Neural crest cell (in vitro differentiated cells): ENCODE measurements at regions not wholly inside any gene's neighbourhood (a gene's known extent, or its start where the extent isn't known, plus 50 kb on each side); places are given as distances from the start of the nearest gene placed in this dataset.

Experiments
- DNase-seq: peaks from one replicate; pipeline ENCODE4 v3.0.0; 2021; ENCODE audit warnings: low read depth, mixed read lengths, low spot score
- H3K27ac Mint-ChIP-seq: one replicate; pipeline ENCODE4 v1.8.0; 2021; ENCODE audit warnings: mild to moderate bottlenecking, mixed read lengths; ENCODE audit not compliant: unreplicated experiment
- H3K27me3 Mint-ChIP-seq: 2 replicates; pipeline ENCODE4 v1.8.0; 2021; ENCODE audit warnings: low read depth, mild to moderate bottlenecking, mixed read lengths
- H3K36me3 Mint-ChIP-seq: 2 replicates; pipeline ENCODE4 v1.8.0; 2021; ENCODE audit warnings: low read depth, mild to moderate bottlenecking, mixed read lengths
- H3K4me1 Mint-ChIP-seq: 2 replicates; pipeline ENCODE4 v1.8.0; 2021; ENCODE audit warnings: mixed read lengths
- H3K4me3 Mint-ChIP-seq: one replicate; pipeline ENCODE4 v1.8.0; 2021; ENCODE audit warnings: mild to moderate bottlenecking, mixed read lengths
- H3K9me3 Mint-ChIP-seq: 2 replicates; pipeline ENCODE4 v1.8.0; 2021; ENCODE audit warnings: mixed read lengths
- CTCF ChIP-seq: fragments of 200-600 bp; sonication (generic); conservative IDR thresholded peaks from 2 replicates; pipeline ENCODE4 v1.5.0; 2021; ENCODE audit warnings: antibody characterized with exemption, mild to moderate bottlenecking

GRCh38 chr18:44039216-44039615 is 641.5 kb upstream of the SETBP1 start:
- no peak overlapping the region for H3K4me3 Mint-ChIP-seq
- no peaks in the 10 kb centered on the region for H3K27me3 Mint-ChIP-seq
- H3K27ac Mint-ChIP-seq, result no peak overlapping the region
- H3K9me3 Mint-ChIP-seq, result no peaks in the 10 kb centered on the region
- no peaks in the 10 kb centered on the region for H3K36me3 Mint-ChIP-seq
- no peak for DNase-seq
- no peak for TF ChIP-seq CTCF
- H3K4me1 Mint-ChIP-seq, result peaks cover 6% of the 10 kb centered on the region

- Mint-ChIP-seq H3K36me3 (no peaks in the 10 kb centered on the region), H3K4me1 (peaks cover 6% of the 10 kb centered on the region), H3K4me3 (no peak overlapping the region), H3K9me3 (no peaks in the 10 kb centered on the region), H3K27ac (no peak overlapping the region), H3K27me3 (no peaks in the 10 kb centered on the region)
- no peak for TF ChIP-seq CTCF
- no peak for DNase-seq
Observed at GRCh38 chr18:44039826-44040225, 640.9 kb upstream of the SETBP1 start.

GRCh38 chr18:44041553-44041952 is 639.1 kb upstream of the SETBP1 start:
- TF ChIP-seq CTCF, result no peak
- Mint-ChIP-seq H3K36me3 (no peaks in the 10 kb centered on the region), H3K4me3 (no peak overlapping the region), H3K27me3 (peaks cover 2% of the 10 kb centered on the region), H3K27ac (no peak overlapping the region), H3K4me1 (peaks cover 6% of the 10 kb centered on the region), H3K9me3 (no peaks in the 10 kb centered on the region)
- DNase-seq, result no peak

- H3K36me3 Mint-ChIP-seq, result no peaks in the 10 kb centered on the region
- H3K4me3 Mint-ChIP-seq, result no peak overlapping the region
- peaks cover 6% of the 10 kb centered on the region for H3K4me1 Mint-ChIP-seq
- DNase-seq, result no peak
- no peak for TF ChIP-seq CTCF
- no peaks in the 10 kb centered on the region for H3K9me3 Mint-ChIP-seq
- peaks cover 2% of the 10 kb centered on the region for H3K27me3 Mint-ChIP-seq
- H3K27ac Mint-ChIP-seq, result no peak overlapping the region
Observed at GRCh38 chr18:44041961-44042360, 638.7 kb upstream of the SETBP1 start.

GRCh38 chr18:44046376-44046975 is 634.2 kb upstream of the SETBP1 start:
- Mint-ChIP-seq H3K4me1 (peaks cover 3% of the 10 kb centered on the region), H3K27ac (no peak overlapping the region), H3K4me3 (no peak overlapping the region), H3K36me3 (no peaks in the 10 kb centered on the region), H3K9me3 (no peaks in the 10 kb centered on the region), H3K27me3 (peaks cover 2% of the 10 kb centered on the region)
- DNase-seq, result no peak
- TF ChIP-seq CTCF, result no peak
